ENCODE measurements at regions not wholly inside any gene's neighbourhood (a gene's known extent, or its start where the extent isn't known, plus 50 kb on each side); places are given as distances from the start of the nearest gene placed in this dataset.

DNA sequence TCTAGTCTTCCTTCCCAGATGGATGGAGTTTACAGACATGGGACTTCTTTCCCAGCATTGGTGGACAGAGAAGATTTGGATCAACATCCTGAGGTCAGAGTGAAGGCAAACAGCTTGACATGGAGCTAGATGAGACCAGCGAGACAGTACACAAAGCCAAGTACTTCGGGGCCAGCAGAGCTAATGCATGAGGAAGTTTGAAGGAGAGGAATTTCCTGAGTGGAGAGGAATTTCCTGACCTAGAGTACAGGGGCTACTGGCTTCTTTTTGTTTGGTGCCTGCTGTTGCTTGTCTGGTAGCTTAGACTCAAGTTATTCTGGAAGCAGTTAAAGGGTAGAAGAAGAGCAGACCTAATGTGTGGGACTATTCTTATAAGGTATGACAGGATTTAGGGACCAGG lies 69.1 kb upstream of the EOLA2 start (continued):
- TF ChIP-seq, protein P1, sequence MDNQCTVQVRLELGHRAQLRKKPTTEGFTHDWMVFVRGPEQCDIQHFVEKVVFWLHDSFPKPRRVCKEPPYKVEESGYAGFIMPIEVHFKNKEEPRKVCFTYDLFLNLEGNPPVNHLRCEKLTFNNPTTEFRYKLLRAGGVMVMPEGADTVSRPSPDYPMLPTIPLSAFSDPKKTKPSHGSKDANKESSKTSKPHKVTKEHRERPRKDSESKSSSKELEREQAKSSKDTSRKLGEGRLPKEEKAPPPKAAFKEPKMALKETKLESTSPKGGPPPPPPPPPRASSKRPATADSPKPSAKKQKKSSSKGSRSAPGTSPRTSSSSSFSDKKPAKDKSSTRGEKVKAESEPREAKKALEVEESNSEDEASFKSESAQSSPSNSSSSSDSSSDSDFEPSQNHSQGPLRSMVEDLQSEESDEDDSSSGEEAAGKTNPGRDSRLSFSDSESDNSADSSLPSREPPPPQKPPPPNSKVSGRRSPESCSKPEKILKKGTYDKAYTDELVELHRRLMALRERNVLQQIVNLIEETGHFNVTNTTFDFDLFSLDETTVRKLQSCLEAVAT (IDR thresholded peaks at IDR 0.05): no peak
- TF ChIP-seq, protein P2, sequence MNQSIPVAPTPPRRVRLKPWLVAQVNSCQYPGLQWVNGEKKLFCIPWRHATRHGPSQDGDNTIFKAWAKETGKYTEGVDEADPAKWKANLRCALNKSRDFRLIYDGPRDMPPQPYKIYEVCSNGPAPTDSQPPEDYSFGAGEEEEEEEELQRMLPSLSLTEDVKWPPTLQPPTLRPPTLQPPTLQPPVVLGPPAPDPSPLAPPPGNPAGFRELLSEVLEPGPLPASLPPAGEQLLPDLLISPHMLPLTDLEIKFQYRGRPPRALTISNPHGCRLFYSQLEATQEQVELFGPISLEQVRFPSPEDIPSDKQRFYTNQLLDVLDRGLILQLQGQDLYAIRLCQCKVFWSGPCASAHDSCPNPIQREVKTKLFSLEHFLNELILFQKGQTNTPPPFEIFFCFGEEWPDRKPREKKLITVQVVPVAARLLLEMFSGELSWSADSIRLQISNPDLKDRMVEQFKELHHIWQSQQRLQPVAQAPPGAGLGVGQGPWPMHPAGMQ (IDR thresholded peaks at IDR 0.05; ENCODE audit: borderline replicate concordance): no peak
- TF ChIP-seq PAX8 (IDR thresholded peaks at IDR 0.05): no peak
- no peak for TF ChIP-seq EP300 (IDR thresholded peaks at IDR 0.05; ENCODE audit: borderline replicate concordance in 1 of 2, control insufficient read depth in 1 of 2, low read depth in 2 of 2, low read length in 2 of 2)
- no peak for TF ChIP-seq TCF12 (IDR thresholded peaks at IDR 0.05; ENCODE audit: low read depth, low read length)
- TF ChIP-seq, protein P3, sequence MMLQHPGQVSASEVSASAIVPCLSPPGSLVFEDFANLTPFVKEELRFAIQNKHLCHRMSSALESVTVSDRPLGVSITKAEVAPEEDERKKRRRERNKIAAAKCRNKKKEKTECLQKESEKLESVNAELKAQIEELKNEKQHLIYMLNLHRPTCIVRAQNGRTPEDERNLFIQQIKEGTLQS (IDR thresholded peaks at IDR 0.05; ENCODE audit: borderline replicate concordance, extremely low read depth, low read depth, low read length): no peak

DNA sequence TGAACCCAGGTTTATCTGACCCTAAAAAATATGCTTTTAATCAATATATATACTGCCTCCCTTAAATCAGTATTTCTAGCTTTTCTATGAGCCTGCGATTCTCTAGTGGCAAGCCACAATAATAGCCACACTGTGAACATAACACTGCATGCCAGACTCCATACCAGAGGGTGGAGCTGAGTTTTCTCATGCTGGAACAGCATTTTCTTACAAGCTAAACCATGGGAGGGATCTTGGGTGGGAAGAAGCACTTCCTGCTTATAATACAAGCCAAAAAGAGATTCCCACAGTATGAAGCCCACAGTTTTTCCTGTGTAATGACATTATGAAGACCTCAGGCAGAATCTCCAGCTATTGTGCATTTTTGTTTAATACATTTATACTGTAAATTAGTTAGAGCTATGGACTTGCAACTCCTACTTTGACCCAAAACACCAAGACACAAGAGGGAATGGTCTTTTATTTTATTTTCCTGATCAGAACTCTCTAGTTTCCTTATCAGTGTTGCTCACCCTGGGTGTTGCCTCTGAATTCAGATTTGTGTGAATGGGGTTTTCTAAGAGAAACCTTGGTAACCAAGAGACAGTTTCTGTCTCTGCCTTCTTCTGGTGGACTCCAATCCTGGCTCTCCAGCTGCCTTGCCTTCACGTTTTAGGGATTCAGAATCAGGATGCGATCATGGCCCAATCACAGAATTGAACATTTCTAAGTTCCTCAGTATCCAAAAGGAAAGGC lies 74.5 kb upstream of the EOLA2 start:
- ChIA-PET SMC1A (ENCODE audit: uncharacterized antibody, unreplicated experiment) (no interaction called here), POLR2A (no interaction called here), RAD21 (ENCODE audit: unreplicated experiment) (no interaction called here), CTCF (interaction anchor here (0.5 kb wide), 2 partner anchors 17 to 21 kb away, joined by 3 read pairs; no protein-coding TSS in a partner anchor)
- in situ Hi-C loops (cut with MboI): no loop called here
- H4K20me1 ChIP-seq (ENCODE audit: control insufficient read depth, insufficient read depth): no peaks in the 10 kb centered on the region
- DNase-seq (ENCODE audit: low read depth, low spot score) (no peak), ATAC-seq (no peak), FAIRE-seq (no peak)
- H2AFZ ChIP-seq (ENCODE audit: control insufficient read depth, low read depth, low read length): no peak overlapping the region
- no peak overlapping the region for H3K27ac ChIP-seq (ENCODE audit: control insufficient read depth, insufficient read depth)
- WGBS (ENCODE audit: insufficient coverage, insufficient replicate concordance, low lambda C conversion rate, missing lambda C conversion rate): 64% methylated on average over 3 of the region's 3 CpGs
- no peak overlapping the region for H3K9ac ChIP-seq (ENCODE audit: control insufficient read depth, insufficient read depth, low read length)
- no peaks in the 10 kb centered on the region for H3K4me1 ChIP-seq (ENCODE audit: control insufficient read depth, insufficient read depth, low read length)
- BruUV-seq (replicated peaks): no TSS peak
- H3K4me2 ChIP-seq (ENCODE audit: control insufficient read depth, insufficient read depth): no peak overlapping the region
- intact Hi-C loops (cut with micrococcal nuclease; ENCODE audit: unreplicated experiment): no loop called here
- no peaks in the 10 kb centered on the region for H3K79me2 ChIP-seq (ENCODE audit: control insufficient read depth, insufficient read depth, low read length)
- H3K4me3 ChIP-seq: no peak overlapping the region
- TF ChIP-seq ZNF622 (IDR thresholded peaks at IDR 0.05) (no peak), KDM1A (IDR thresholded peaks at IDR 0.05; ENCODE audit: borderline replicate concordance) (no peak), POU2F2 (IDR thresholded peaks at IDR 0.05; ENCODE audit: borderline replicate concordance, low read depth, low read length) (no peak), NFXL1 (IDR thresholded peaks at IDR 0.05; ENCODE audit: borderline replicate concordance) (no peak), STAT1 (conservative IDR thresholded peaks at IDR 0.05) (no peak), YY1 (IDR thresholded peaks at IDR 0.05; ENCODE audit: low read depth, low read length) (no peak), HDGF (IDR thresholded peaks at IDR 0.05) (no peak)
- TF ChIP-seq, protein P3 (IDR thresholded peaks at IDR 0.05; ENCODE audit: borderline replicate concordance, extremely low read depth, low read depth, low read length): no peak
- H3K9me3 ChIP-seq (replicated peaks; ENCODE audit: control insufficient read depth, insufficient read depth, low read length): no peaks in the 10 kb centered on the region
- no peaks in the 10 kb centered on the region for H3K36me3 ChIP-seq (ENCODE audit: control insufficient read depth in 2 of 2, insufficient read depth in 2 of 2, low read length in 1 of 2)
- H3K27me3 ChIP-seq (replicated peaks in 1 of 2; ENCODE audit: control insufficient read depth in 2 of 2, insufficient read depth in 2 of 2, low read length in 1 of 2): no peaks in the 10 kb centered on the region
